HUES6 (cell line): ENCODE measurements at regions not wholly inside any gene's neighbourhood (a gene's known extent, or its start where the extent isn't known, plus 50 kb on each side); places are given as distances from the start of the nearest gene placed in this dataset.
"Not testable (repeated sequence)": the region's sequence is repeated elsewhere in the genome, so short reads cannot be mapped to it uniquely, and the experiment has no call there.

Experiments
- H3K27ac ChIP-seq: 2 replicates; pipeline ENCODE4 v1.7.0; 2013; ENCODE audit warnings: low read depth, mild to moderate bottlenecking, low read length, inconsistent platforms
- H3K27me3 ChIP-seq: 2 replicates; pipeline ENCODE4 v1.6.1; 2013; ENCODE audit warnings: low read length; ENCODE audit not compliant: control insufficient read depth, insufficient read depth
- H3K36me3 ChIP-seq: 2 replicates; pipeline ENCODE4 v1.6.1; 2013; ENCODE audit warnings: low read length; ENCODE audit not compliant: control insufficient read depth, insufficient read depth
- H3K4me1 ChIP-seq: 2 replicates; pipeline ENCODE4 v1.6.1; 2013; ENCODE audit warnings: low read length; ENCODE audit not compliant: control insufficient read depth, insufficient read depth
- H3K4me3 ChIP-seq: 2 replicates; pipeline ENCODE4 v1.5.1; 2013; ENCODE audit warnings: low read depth, low read length
- H3K9ac ChIP-seq: one replicate; pipeline ENCODE4 v1.6.1; 2013; ENCODE audit warnings: mild to moderate bottlenecking, low read length
- H3K9me3 ChIP-seq: 2 replicates; pipeline ENCODE4 v1.6.1; 2013; ENCODE audit warnings: low read depth, low read length; ENCODE audit not compliant: control insufficient read depth, insufficient read depth

DNA sequence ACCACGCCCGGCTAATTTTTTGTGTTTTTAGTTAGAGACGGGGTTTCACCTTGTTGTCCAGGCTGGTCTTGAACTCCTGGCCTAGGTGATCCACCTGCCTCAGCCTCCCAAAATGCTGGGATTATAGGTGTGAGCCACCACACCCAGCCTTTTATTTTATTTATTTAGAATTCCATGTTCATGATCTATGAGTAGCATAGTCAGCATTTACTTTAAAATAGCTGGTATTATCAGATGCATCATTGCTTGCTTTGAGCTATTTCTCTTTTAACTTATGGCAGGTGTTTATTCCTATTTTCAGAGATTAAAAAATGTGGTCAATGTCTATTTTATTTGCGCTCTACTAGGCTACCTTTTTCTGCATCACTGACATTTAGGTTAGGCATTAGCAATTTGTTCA, 152.0 kb downstream of the UTRN start:
- H3K27ac ChIP-seq: no peak overlapping the region
- no peaks in the 10 kb centered on the region for H3K4me1 ChIP-seq
- peaks cover 29% of the 10 kb centered on the region for H3K9me3 ChIP-seq
- no peak overlapping the region for H3K9ac ChIP-seq
- no peaks in the 10 kb centered on the region for H3K27me3 ChIP-seq
- H3K4me3 ChIP-seq: no peak overlapping the region
- peaks cover 63% of the 10 kb centered on the region for H3K36me3 ChIP-seq

DNA sequence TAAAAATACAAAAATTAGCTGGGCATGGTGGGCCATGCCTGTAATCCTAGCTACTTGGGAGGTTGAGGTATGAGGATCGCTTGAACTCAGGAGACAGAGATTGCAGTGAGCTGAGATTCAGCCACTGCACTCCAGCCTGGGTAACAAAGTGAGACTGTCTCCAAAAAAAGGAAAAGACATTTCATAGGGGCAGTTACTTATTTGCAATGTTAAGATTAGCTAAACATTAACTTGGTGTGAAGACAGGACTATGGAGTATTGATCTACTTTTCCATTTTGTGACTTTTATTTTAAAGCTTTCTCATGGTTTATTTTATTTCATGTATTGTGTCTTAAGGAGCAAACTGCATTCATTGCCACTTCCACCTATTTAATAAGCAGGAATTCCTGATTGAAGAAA, 153.0 kb downstream of the UTRN start:
- no peak overlapping the region for H3K4me3 ChIP-seq
- H3K9ac ChIP-seq: no peak overlapping the region
- H3K36me3 ChIP-seq: peaks cover 68% of the 10 kb centered on the region
- no peak overlapping the region for H3K27ac ChIP-seq
- H3K9me3 ChIP-seq: peaks cover 35% of the 10 kb centered on the region
- no peaks in the 10 kb centered on the region for H3K27me3 ChIP-seq
- H3K4me1 ChIP-seq: no peaks in the 10 kb centered on the region

DNA sequence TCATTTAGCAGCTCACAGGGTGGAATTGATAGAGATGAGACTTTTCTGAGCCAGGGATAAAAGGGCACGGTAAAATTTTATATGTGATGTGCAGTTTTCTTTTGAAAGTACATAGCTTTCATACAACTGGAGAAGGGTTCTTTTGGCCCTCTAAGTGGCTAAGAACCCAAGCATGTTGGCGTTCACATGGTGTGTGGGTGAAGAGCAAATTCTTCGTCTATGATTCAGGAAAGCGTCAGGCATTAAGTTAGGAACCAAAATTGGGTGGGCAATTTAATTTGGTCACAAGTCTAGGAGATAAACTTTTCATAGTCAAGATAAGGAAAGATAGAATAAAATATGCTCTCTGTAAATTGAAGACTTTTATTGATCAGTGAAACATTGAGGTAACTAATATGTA, 153.9 kb downstream of the UTRN start:
- Histone ChIP-seq H3K36me3 (peaks cover 70% of the 10 kb centered on the region), H3K27ac (no peak overlapping the region), H3K27me3 (no peaks in the 10 kb centered on the region)

GRCh38 chr6:144441801-144442200, 156.7 kb downstream of the UTRN start:
- H3K4me1 ChIP-seq, H3K4me3 ChIP-seq, H3K9ac ChIP-seq, H3K27ac ChIP-seq, H3K27me3 ChIP-seq: not testable (repeated sequence)
- Histone ChIP-seq H3K36me3 (peaks cover 68% of the 10 kb centered on the region), H3K9me3 (peaks cover 36% of the 10 kb centered on the region)

More for the DNA sequence above, 153.9 kb downstream of the UTRN start:
- H3K4me1 ChIP-seq: no peaks in the 10 kb centered on the region
- peaks cover 36% of the 10 kb centered on the region for H3K9me3 ChIP-seq
- H3K9ac ChIP-seq: no peak overlapping the region
- H3K4me3 ChIP-seq: no peak overlapping the region

DNA sequence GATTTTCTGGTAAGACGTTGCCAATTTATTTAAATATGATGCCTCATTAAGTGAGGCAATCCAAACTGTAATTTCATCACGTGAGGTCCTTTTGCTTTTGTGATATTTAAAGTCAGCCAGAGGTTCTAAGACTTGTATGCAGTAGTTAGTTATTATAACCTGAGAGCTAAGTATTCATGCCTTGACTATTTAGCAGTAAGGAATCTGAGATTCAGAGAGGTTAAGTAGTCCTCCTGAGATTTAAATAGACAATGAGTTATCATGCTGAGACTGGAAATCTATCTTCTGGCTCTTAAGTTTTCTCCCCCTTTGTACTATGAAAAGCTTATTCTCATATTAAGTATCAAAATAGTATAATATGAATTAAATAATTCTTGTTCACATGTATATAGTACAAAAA, 158.0 kb downstream of the UTRN start:
- H3K4me1 ChIP-seq: no peaks in the 10 kb centered on the region
- peaks cover 65% of the 10 kb centered on the region for H3K36me3 ChIP-seq
- no peaks in the 10 kb centered on the region for H3K27me3 ChIP-seq
- no peak overlapping the region for H3K9ac ChIP-seq
- no peak overlapping the region for H3K4me3 ChIP-seq
- H3K27ac ChIP-seq: no peak overlapping the region
- peaks cover 36% of the 10 kb centered on the region for H3K9me3 ChIP-seq

DNA sequence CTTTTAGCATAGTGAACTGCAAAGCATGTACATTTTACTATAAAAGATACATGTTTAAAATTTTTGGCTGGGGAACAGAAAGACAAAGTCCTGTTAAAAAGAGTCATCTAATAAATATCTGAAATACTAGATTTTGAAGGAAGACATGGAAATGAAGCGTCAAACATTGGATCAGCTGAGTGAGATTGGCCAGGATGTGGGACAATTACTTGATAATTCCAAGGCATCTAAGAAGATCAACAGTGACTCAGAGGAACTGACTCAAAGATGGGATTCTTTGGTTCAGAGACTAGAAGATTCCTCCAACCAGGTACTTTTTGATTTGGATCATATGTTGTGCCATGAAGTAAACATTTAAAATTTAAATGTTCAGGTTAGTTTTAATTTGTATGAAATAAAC, 162.3 kb downstream of the UTRN start:
- peaks cover 7% of the 10 kb centered on the region for H3K9me3 ChIP-seq
- no peak overlapping the region for H3K27ac ChIP-seq
- H3K4me3 ChIP-seq: no peak overlapping the region
- no peak overlapping the region for H3K9ac ChIP-seq
- H3K4me1 ChIP-seq: no peaks in the 10 kb centered on the region
- no peaks in the 10 kb centered on the region for H3K27me3 ChIP-seq
- peaks cover 52% of the 10 kb centered on the region for H3K36me3 ChIP-seq

GRCh38 chr6:144449218-144449617, 164.1 kb downstream of the UTRN start:
- H3K27me3 ChIP-seq: no peaks in the 10 kb centered on the region
- H3K4me3 ChIP-seq: no peak overlapping the region
- no peaks in the 10 kb centered on the region for H3K9me3 ChIP-seq
- peaks cover 43% of the 10 kb centered on the region for H3K36me3 ChIP-seq
- no peak overlapping the region for H3K9ac ChIP-seq
- H3K27ac ChIP-seq: no peak overlapping the region
- no peaks in the 10 kb centered on the region for H3K4me1 ChIP-seq

GRCh38 chr6:144449911-144450597, 164.9 kb downstream of the UTRN start:
- H3K4me3 ChIP-seq: no peak overlapping the region
- no peak overlapping the region for H3K9ac ChIP-seq
- no peaks in the 10 kb centered on the region for H3K27me3 ChIP-seq
- no peaks in the 10 kb centered on the region for H3K4me1 ChIP-seq
- H3K27ac ChIP-seq: no peak overlapping the region
- peaks cover 37% of the 10 kb centered on the region for H3K36me3 ChIP-seq
- H3K9me3 ChIP-seq: no peaks in the 10 kb centered on the region

GRCh38 chr6:144460327-144461095, 175.4 kb downstream of the UTRN start:
- no peak overlapping the region for H3K9ac ChIP-seq
- no peaks in the 10 kb centered on the region for H3K4me1 ChIP-seq
- H3K27ac ChIP-seq: no peak overlapping the region
- H3K4me3 ChIP-seq: no peak overlapping the region
- no peaks in the 10 kb centered on the region for H3K9me3 ChIP-seq
- no peaks in the 10 kb centered on the region for H3K27me3 ChIP-seq
- H3K36me3 ChIP-seq: peaks cover 33% of the 10 kb centered on the region

DNA sequence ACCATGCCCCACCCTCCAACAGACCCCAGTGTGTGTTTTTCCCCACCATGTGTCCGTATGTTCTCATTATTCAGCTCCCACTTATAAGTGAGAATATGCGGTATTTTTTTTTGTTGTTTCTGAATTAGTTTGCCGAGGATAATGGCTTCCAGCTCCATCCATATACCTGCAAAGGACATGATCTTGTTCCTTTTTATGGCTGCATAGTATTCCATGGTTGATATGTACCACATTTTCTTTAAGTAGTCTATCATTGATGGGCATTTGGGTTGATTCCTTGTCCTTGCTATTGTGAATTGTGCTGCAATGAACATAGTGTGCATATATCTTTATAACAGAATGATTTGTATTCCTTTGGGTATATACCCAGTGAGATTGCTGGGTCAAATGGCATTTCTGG, 176.9 kb downstream of the UTRN start:
- H3K4me1 ChIP-seq: peaks cover 6% of the 10 kb centered on the region
- H3K4me3 ChIP-seq: no peak overlapping the region
- H3K9me3 ChIP-seq: no peaks in the 10 kb centered on the region
- H3K36me3 ChIP-seq: peaks cover 33% of the 10 kb centered on the region
- H3K27ac ChIP-seq: no peak overlapping the region
- H3K9ac ChIP-seq: no peak overlapping the region
- no peaks in the 10 kb centered on the region for H3K27me3 ChIP-seq

DNA sequence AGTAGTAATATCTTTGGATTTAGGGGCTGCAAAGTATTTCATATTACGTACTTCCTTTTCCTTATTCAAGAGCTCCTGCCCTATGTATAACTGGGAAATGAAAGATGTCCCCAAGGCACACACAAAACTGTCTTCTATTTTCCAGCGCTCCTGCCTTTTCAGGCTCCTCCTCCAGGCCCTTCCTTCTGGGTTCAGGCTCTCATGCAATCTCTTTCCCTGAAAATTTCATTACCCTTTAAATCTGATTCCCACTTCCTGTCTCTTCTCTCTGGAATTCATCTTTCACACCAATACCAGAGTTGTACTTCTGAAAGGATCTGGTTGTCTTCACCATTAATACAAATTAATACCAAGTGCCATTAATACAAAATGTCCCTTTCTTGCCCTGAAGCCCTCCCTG, 181.6 kb downstream of the UTRN start:
- no peaks in the 10 kb centered on the region for H3K27me3 ChIP-seq
- H3K36me3 ChIP-seq: peaks cover 20% of the 10 kb centered on the region
- H3K9ac ChIP-seq: no peak overlapping the region
- peaks cover 18% of the 10 kb centered on the region for H3K9me3 ChIP-seq
- H3K27ac ChIP-seq: no peak overlapping the region
- peaks cover 16% of the 10 kb centered on the region for H3K4me1 ChIP-seq
- no peak overlapping the region for H3K4me3 ChIP-seq
